ENCODE measurements at regions not wholly inside any gene's neighbourhood (a gene's known extent, or its start where the extent isn't known, plus 50 kb on each side); places are given as distances from the start of the nearest gene placed in this dataset.

DNA sequence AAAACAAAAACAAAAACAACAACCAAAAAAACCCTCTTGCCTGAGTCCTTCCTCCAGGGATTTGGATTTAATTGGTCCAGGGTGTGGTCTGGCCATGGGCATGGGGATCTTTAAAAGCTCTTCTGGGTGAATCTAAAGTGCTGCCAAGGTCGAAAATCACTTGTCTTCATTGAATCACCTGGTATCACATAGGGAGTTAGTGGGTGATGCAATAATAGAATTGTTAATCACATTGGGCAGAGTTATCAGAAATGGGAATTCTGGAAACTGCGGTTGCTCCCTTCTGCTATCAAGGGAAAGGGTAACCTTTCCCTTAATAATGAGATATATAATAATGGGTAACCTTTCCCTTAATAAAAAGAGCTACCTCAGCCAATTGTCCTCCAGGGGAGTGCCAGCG lies 267.9 kb upstream of the KLF3 start:
- Histone ChIP-seq H3K79me2 (no peaks in the 10 kb centered on the region), H3K4me1 (no peaks in the 10 kb centered on the region), H3K27ac (no peak overlapping the region), H2AFZ (peak overlapping the region; percentile 11), H3K9ac (no peak overlapping the region), H3K9me3 (ENCODE audit: control insufficient read depth, low read length) (no peaks in the 10 kb centered on the region), H3K4me3 (ENCODE audit: low read depth, low read length) (no peak overlapping the region), H3K4me2 (ENCODE audit: low read length) (no peak overlapping the region), H3K36me3 (ENCODE audit: control insufficient read depth, insufficient read depth, low read length) (no peaks in the 10 kb centered on the region), H3K27me3 (ENCODE audit: control insufficient read depth, insufficient read depth, low read length) (no peaks in the 10 kb centered on the region)
- TF ChIP-seq, protein P1, sequence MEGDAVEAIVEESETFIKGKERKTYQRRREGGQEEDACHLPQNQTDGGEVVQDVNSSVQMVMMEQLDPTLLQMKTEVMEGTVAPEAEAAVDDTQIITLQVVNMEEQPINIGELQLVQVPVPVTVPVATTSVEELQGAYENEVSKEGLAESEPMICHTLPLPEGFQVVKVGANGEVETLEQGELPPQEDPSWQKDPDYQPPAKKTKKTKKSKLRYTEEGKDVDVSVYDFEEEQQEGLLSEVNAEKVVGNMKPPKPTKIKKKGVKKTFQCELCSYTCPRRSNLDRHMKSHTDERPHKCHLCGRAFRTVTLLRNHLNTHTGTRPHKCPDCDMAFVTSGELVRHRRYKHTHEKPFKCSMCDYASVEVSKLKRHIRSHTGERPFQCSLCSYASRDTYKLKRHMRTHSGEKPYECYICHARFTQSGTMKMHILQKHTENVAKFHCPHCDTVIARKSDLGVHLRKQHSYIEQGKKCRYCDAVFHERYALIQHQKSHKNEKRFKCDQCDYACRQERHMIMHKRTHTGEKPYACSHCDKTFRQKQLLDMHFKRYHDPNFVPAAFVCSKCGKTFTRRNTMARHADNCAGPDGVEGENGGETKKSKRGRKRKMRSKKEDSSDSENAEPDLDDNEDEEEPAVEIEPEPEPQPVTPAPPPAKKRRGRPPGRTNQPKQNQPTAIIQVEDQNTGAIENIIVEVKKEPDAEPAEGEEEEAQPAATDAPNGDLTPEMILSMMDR (IDR thresholded peaks at IDR 0.05) = no peak

DNA sequence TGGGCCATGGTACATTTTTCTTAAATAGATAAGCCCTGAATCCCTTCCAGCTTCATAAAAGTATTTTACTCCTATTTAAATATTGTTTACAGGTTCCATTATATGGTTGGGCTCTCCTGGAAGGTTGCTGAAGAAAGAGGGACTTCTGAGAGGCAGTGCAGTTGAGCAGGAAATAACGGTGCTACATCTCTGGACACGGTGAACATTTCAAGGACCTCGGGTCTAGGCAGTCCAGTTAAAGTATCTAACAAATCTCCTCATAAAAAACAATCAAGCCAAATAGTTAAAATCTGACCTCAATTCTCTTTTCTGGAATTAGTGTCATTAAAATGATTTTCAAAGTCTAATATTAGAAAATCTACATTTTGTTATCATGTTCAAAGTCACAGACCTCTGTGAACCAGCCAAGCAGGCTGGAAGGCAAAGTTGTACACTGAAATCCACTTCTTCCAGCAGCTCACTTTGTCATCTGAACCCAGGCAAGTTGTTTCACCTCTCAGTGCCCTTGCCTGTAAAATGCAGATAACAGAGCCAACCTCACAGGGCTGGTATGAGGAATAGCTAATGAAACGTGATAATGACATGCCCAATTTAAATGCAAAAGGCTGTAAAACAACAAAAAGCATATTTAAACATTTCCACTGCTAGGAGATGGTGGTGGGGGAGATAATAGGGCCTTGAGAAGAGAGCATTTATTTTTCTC lies 267.0 kb upstream of the KLF3 start:
- no peak overlapping the region for H3K4me3 ChIP-seq (ENCODE audit: low read depth, low read length)
- H3K4me1 ChIP-seq = no peaks in the 10 kb centered on the region
- no peaks in the 10 kb centered on the region for H3K9me3 ChIP-seq (ENCODE audit: control insufficient read depth, low read length)
- H3K27ac ChIP-seq = peak overlapping the region; percentile 15
- no peaks in the 10 kb centered on the region for H3K27me3 ChIP-seq (ENCODE audit: control insufficient read depth, insufficient read depth, low read length)
- no peak overlapping the region for H3K4me2 ChIP-seq (ENCODE audit: low read length)
- no peaks in the 10 kb centered on the region for H3K36me3 ChIP-seq (ENCODE audit: control insufficient read depth, insufficient read depth, low read length)
- no peaks in the 10 kb centered on the region for H3K79me2 ChIP-seq
- no peak overlapping the region for H3K9ac ChIP-seq
- H2AFZ ChIP-seq = no peak overlapping the region
- TF ChIP-seq, protein P1 (IDR thresholded peaks at IDR 0.05) = no peak

DNA sequence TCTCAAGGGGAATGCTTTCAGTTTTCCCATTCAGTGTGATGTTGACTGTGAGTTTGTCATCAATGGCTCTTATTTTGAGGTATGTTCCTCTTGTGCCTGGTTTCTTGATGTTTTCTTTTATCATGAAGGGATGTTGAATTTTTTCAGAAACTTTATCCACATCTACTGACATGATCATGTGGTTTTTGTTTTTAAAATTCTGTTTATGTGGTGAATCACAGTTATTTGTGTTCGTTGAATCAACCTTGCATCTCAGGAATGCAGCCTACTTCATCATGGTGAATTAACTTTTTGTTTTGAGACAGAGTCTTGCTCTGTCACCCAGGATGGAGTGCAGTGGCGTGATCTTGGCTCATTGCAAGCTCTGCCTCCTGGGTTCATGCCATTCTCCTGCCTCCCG lies 263.1 kb upstream of the KLF3 start:
- TF ChIP-seq, protein P1 (IDR thresholded peaks at IDR 0.05) = no peak
- no peak overlapping the region for H3K4me3 ChIP-seq (ENCODE audit: low read depth, low read length)
- no peaks in the 10 kb centered on the region for H3K4me1 ChIP-seq
- H2AFZ ChIP-seq = no peak overlapping the region
- no peak overlapping the region for H3K27ac ChIP-seq
- no peaks in the 10 kb centered on the region for H3K27me3 ChIP-seq (ENCODE audit: control insufficient read depth, insufficient read depth, low read length)
- H3K4me2 ChIP-seq (ENCODE audit: low read length) = no peak overlapping the region
- H3K9me3 ChIP-seq (ENCODE audit: control insufficient read depth, low read length) = no peaks in the 10 kb centered on the region
- H3K9ac ChIP-seq = no peak overlapping the region
- no peaks in the 10 kb centered on the region for H3K79me2 ChIP-seq
- H3K36me3 ChIP-seq (ENCODE audit: control insufficient read depth, insufficient read depth, low read length) = no peaks in the 10 kb centered on the region

DNA sequence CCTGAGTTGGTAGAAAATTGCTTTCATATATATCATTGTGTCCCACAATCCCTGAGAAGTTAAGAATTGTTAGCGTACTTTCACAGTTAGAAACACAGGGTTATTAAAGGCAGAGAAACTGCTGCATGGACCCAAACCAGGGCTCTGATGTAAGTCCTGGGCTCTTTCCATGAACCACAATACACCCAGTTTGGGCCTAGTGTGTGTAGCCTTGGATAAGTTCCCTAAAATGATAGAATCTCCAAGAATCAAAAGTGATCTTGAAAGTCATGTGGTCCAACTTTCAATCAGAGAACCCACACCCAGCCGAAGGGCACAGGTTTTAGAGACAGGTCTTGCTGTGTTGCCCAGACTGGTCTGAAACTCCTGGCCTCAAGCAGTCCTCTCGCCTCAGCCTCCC lies 257.8 kb upstream of the KLF3 start:
- Histone ChIP-seq H3K4me2 (ENCODE audit: low read length) (no peak overlapping the region), H3K9ac (no peak overlapping the region), H3K27ac (no peak overlapping the region), H3K4me1 (no peaks in the 10 kb centered on the region), H3K27me3 (ENCODE audit: control insufficient read depth, insufficient read depth, low read length) (no peaks in the 10 kb centered on the region), H2AFZ (no peak overlapping the region), H3K79me2 (no peaks in the 10 kb centered on the region), H3K36me3 (ENCODE audit: control insufficient read depth, insufficient read depth, low read length) (no peaks in the 10 kb centered on the region), H3K4me3 (ENCODE audit: low read depth, low read length) (no peak overlapping the region), H3K9me3 (ENCODE audit: control insufficient read depth, low read length) (no peaks in the 10 kb centered on the region)
- TF ChIP-seq, protein P1 (IDR thresholded peaks at IDR 0.05) = no peak

DNA sequence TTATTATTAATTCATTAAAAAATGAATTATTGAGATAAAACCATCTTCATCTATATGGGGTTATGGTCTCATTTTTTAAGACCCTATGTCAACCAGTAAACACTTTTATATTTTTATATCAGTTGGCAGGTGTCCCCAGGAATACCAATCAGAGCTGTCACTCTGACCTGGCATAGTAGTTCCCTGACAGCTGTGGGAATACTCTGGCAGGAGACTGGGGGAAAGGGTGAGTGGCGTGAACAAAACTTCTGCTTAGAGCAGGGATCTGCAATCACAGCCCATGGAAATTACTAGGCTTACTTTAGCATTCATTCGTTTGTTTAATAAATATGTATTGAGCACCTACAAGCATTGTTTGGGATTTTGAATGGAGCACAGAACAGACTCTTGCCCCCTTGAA lies 254.1 kb upstream of the KLF3 start:
- no peaks in the 10 kb centered on the region for H3K36me3 ChIP-seq (ENCODE audit: control insufficient read depth, insufficient read depth, low read length)
- no peak overlapping the region for H3K27ac ChIP-seq
- no peak overlapping the region for H2AFZ ChIP-seq
- no peaks in the 10 kb centered on the region for H3K79me2 ChIP-seq
- no peak overlapping the region for H3K4me2 ChIP-seq (ENCODE audit: low read length)
- TF ChIP-seq, protein P1 (IDR thresholded peaks at IDR 0.05) = no peak
- H3K4me3 ChIP-seq (ENCODE audit: low read depth, low read length) = no peak overlapping the region
- no peaks in the 10 kb centered on the region for H3K4me1 ChIP-seq
- no peak overlapping the region for H3K9ac ChIP-seq
- H3K9me3 ChIP-seq (ENCODE audit: control insufficient read depth, low read length) = no peaks in the 10 kb centered on the region
- no peaks in the 10 kb centered on the region for H3K27me3 ChIP-seq (ENCODE audit: control insufficient read depth, insufficient read depth, low read length)
